Smooth muscle cell (in vitro differentiated cells): ENCODE measurements at regions not wholly inside any gene's neighbourhood (a gene's known extent, or its start where the extent isn't known, plus 50 kb on each side); places are given as distances from the start of the nearest gene placed in this dataset.

ENCODE experiments used
- DNase-seq: peaks from one replicate; lab custom pipeline; 2025; ENCODE audit not compliant: unreplicated experiment; lab: John Stamatoyannopoulos, UW
- H2AFZ ChIP-seq: fragments of 200-600 bp; sonication (generic); 2 replicates; pipeline ENCODE4 v1.6.0; 2016; ENCODE audit warnings: antibody characterized with exemption, low read depth, mild to moderate bottlenecking
- H3F3A ChIP-seq: fragments of 200-600 bp; sonication (generic); 2 replicates; pipeline ENCODE4 v1.6.0; 2017; ENCODE audit warnings: antibody characterized with exemption, low read depth
- H3K27ac ChIP-seq: fragments of 200-600 bp; sonication (generic); 2 replicates; pipeline ENCODE4 v1.5.1; 2016; ENCODE audit warnings: low read depth, mild to moderate bottlenecking
- H3K27me3 ChIP-seq: fragments of 200-600 bp; sonication (generic); 2 replicates; pipeline ENCODE4 v1.6.1; 2016; ENCODE audit warnings: low read depth, mild to moderate bottlenecking
- H3K36me3 ChIP-seq: fragments of 200-600 bp; sonication (generic); 2 replicates; pipeline ENCODE4 v1.5.1; 2016; ENCODE audit warnings: low read depth
- H3K4me1 ChIP-seq: fragments of 200-600 bp; sonication (generic); 2 replicates; pipeline ENCODE4 v1.5.1; 2016; ENCODE audit warnings: low read depth
- H3K4me2 ChIP-seq: fragments of 200-600 bp; sonication (generic); 2 replicates; pipeline ENCODE4 v1.6.0; 2016; ENCODE audit warnings: mild to moderate bottlenecking
- H3K4me3 ChIP-seq: fragments of 200-600 bp; sonication (generic); 2 replicates; pipeline ENCODE4 v1.5.1; 2016; ENCODE audit warnings: mild to moderate bottlenecking
- H3K79me2 ChIP-seq: fragments of 200-600 bp; sonication (generic); 2 replicates; pipeline ENCODE4 v1.6.0; 2016; ENCODE audit warnings: low read depth, mild to moderate bottlenecking
- H3K9ac ChIP-seq: fragments of 200-600 bp; sonication (generic); 2 replicates; pipeline ENCODE4 v1.6.0; 2016; ENCODE audit warnings: low read depth
- H3K9me3 ChIP-seq: fragments of 200-600 bp; sonication (generic); replicated peaks from 2 replicates; pipeline ENCODE4 v1.5.1; 2016; ENCODE audit warnings: low read depth
- H4K20me1 ChIP-seq: fragments of 200-600 bp; sonication (generic); 2 replicates; pipeline ENCODE4 v1.6.0; 2016; ENCODE audit warnings: low read depth
- WGBS: methylation state at CpG from one replicate; pipeline ENCODE4 v1.1.7; 2016; ENCODE audit warnings: low lambda C conversion rate; 5-methylcytosine and 5-hydroxymethylcytosine counted together
- TF ChIP-seq, protein P1 (sequence below): fragments of 200-600 bp; sonication (generic); IDR thresholded peaks from 2 replicates; pipeline ENCODE4 v1.5.1; 2017; ENCODE audit warnings: borderline replicate concordance, mild to moderate bottlenecking, antibody characterized with exemption; ENCODE audit not compliant: insufficient read depth, poor library complexity, severe bottlenecking

DNA sequence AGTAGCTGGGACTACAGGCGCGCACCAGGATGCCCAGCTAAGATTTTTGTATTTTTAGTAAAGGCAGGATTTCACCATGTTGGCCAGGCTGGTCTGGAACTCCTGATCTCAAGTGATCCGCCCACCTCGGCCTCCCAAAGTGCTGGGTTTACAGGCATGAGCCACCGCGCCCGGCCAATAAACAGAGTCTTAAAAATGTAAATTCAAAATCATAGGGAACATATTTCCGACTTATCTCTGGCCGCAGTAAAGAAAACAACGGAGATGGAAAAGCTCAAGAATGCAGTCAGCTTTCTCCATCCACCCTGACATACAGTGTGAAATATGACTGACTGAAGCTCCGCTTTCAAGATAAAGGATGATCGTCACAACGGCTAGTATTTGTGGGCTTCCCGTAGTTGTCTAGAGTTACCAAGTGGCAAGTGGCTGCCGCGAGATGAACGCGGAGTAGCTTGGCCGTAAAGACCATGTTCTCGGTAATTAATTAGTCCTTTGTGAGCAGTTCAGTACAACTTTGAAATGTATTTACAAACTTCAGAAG is 495.1 kb upstream of the FAT1 start:
- H4K20me1 ChIP-seq: no peaks in the 10 kb centered on the region
- no peaks in the 10 kb centered on the region for H3K9me3 ChIP-seq
- TF ChIP-seq, protein P1, sequence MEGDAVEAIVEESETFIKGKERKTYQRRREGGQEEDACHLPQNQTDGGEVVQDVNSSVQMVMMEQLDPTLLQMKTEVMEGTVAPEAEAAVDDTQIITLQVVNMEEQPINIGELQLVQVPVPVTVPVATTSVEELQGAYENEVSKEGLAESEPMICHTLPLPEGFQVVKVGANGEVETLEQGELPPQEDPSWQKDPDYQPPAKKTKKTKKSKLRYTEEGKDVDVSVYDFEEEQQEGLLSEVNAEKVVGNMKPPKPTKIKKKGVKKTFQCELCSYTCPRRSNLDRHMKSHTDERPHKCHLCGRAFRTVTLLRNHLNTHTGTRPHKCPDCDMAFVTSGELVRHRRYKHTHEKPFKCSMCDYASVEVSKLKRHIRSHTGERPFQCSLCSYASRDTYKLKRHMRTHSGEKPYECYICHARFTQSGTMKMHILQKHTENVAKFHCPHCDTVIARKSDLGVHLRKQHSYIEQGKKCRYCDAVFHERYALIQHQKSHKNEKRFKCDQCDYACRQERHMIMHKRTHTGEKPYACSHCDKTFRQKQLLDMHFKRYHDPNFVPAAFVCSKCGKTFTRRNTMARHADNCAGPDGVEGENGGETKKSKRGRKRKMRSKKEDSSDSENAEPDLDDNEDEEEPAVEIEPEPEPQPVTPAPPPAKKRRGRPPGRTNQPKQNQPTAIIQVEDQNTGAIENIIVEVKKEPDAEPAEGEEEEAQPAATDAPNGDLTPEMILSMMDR: no peak
- DNase-seq: no peak
- no peak overlapping the region for H3K4me3 ChIP-seq
- H3F3A ChIP-seq: no peaks in the 10 kb centered on the region
- no peaks in the 10 kb centered on the region for H3K79me2 ChIP-seq
- no peaks in the 10 kb centered on the region for H3K36me3 ChIP-seq
- no peak overlapping the region for H3K27ac ChIP-seq
- H2AFZ ChIP-seq: no peak overlapping the region
- H3K27me3 ChIP-seq: no peaks in the 10 kb centered on the region
- H3K9ac ChIP-seq: no peak overlapping the region
- H3K4me1 ChIP-seq: no peaks in the 10 kb centered on the region
- H3K4me2 ChIP-seq: no peak overlapping the region
- WGBS: 75% methylated on average over 20 of the region's 20 CpGs

DNA sequence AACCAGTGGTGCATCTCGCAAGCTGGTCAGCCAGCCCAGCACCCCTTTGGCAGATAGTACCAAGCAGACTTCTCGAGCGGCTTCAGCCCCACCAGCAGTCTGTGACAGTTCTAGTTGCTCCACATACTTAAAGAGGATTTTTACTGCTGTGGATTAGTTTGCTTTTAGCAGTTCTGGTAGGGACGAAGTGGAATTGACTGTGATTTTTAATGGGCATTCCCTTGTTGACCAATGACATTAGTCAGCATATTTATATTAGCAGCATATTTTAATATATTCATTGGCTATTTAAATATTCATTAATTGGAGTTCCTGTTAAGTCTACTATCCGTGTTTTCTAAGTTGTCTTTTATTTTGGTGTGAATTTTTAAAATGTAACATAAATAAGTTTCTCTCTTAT is 500.9 kb upstream of the FAT1 start:
- Histone ChIP-seq H3K9ac (no peak overlapping the region), H2AFZ (no peak overlapping the region), H3K4me2 (no peak overlapping the region), H3K36me3 (no peaks in the 10 kb centered on the region), H3K4me3 (no peak overlapping the region), H3K79me2 (no peaks in the 10 kb centered on the region), H3K27me3 (no peaks in the 10 kb centered on the region), H4K20me1 (no peaks in the 10 kb centered on the region), H3K9me3 (no peaks in the 10 kb centered on the region), H3K27ac (no peak overlapping the region), H3F3A (peaks cover 4% of the 10 kb centered on the region), H3K4me1 (peaks cover 7% of the 10 kb centered on the region)
- TF ChIP-seq, protein P1: no peak
- DNase-seq: no peak
- WGBS: 36% methylated on average over 5 of the region's 5 CpGs

DNA sequence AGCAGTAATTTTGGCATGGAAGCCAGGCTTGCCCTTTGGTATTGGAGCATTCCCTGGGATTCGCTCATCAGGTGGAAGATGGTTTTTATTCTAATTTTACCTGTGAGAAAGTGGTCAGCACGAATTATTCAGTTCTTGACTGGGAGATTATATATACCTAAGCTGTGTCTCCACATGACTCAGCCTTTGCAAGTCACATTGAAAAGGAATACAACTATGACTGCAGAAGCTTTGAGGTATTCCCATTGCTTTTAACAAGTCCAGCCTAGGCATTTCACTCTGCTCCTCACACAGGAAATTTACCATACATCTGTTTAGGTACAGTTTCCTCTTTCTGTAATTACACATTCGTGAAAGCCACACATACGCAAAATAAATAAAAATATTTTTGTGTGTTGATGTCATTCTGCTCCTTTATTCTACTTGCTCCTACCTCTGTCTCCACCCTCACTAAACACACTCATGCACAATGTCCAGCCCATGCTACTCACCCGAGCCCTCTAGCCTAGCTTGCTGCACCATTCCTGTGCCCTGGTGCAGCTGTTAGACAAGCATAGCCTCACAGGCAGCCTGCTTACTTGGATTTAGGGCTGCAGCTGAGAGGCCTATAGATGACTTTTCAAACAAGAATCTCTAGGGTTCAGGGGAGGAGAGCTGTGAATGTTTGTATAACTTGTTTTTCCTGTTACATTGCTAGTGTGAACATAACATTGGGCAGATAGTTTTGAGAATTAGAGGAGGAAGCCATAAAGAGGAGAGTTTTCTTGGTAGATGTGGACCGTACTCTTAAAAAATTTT is 504.4 kb upstream of the FAT1 start:
- Histone ChIP-seq H3K4me2 (peak overlapping the region; percentile 39), H2AFZ (no peak overlapping the region), H3K9me3 (no peaks in the 10 kb centered on the region), H3K36me3 (no peaks in the 10 kb centered on the region), H3K4me1 (peaks cover 13% of the 10 kb centered on the region), H3K79me2 (no peaks in the 10 kb centered on the region), H3F3A (peaks cover 4% of the 10 kb centered on the region), H3K27me3 (no peaks in the 10 kb centered on the region), H3K4me3 (no peak overlapping the region), H3K27ac (peak overlapping the region; percentile 52), H4K20me1 (no peaks in the 10 kb centered on the region), H3K9ac (no peak overlapping the region)
- 75% methylated on average over 6 of the region's 6 CpGs for whole genome bisulfite sequencing
- no peak for DNase-seq
- TF ChIP-seq, protein P1: no peak
